ENCODE measurements at regions not wholly inside any gene's neighbourhood (a gene's known extent, or its start where the extent isn't known, plus 50 kb on each side); places are given as distances from the start of the nearest gene placed in this dataset.

- H4K20me1 ChIP-seq (ENCODE audit: insufficient read depth): no peaks in the 10 kb centered on the region
- CTCF ChIA-PET: no interaction called here
- no peaks in the 10 kb centered on the region for H3K9me2 ChIP-seq (ENCODE audit: insufficient read depth)
- DNase-seq (ENCODE audit: low read depth, low spot score) (no peak), ATAC-seq (no peak)
- H3K79me2 ChIP-seq (ENCODE audit: insufficient read depth, low read length): no peaks in the 10 kb centered on the region
- POLR2A ChIA-PET: no interaction called here
- no peak overlapping the region for H3K4me2 ChIP-seq (ENCODE audit: low read length)
- RAD21 ChIA-PET (ENCODE audit: low non-redundant PET in 1 of 2, low total read pairs in 2 of 2, uncharacterized antibody in 2 of 2, unreplicated experiment in 2 of 2): no interaction called here
- no peak overlapping the region for H3K4me3 ChIP-seq (replicated peaks in 1 of 2; ENCODE audit: low read depth in 1 of 2, low read length in 2 of 2)
- H3K27me3 ChIP-seq (ENCODE audit: insufficient read depth, low read length): no peaks in the 10 kb centered on the region
- H3K9ac ChIP-seq (ENCODE audit: low read length): no peak overlapping the region
- BruUV-seq (replicated peaks): no TSS peak
- no peaks in the 10 kb centered on the region for H3K9me3 ChIP-seq (ENCODE audit: control insufficient read depth in 1 of 2, insufficient read depth in 1 of 2, low read depth in 1 of 2, low read length in 2 of 2)
- peaks cover 0 to 6% of the 10 kb centered on the region in 2 experiments; a peak in 1 of 4 replicates for H3K4me1 ChIP-seq (ENCODE audit: control insufficient read depth in 1 of 2, insufficient read depth in 2 of 2, low read length in 2 of 2)
- no peaks in the 10 kb centered on the region for H3K36me3 ChIP-seq (ENCODE audit: control insufficient read depth in 1 of 2, insufficient read depth in 2 of 2, low read length in 2 of 2)
- H3K27ac ChIP-seq (ENCODE audit: low read depth, low read length): no peak overlapping the region
- intact Hi-C loops (cut with micrococcal nuclease): no loop called here
- no peak overlapping the region for H2AFZ ChIP-seq (ENCODE audit: low read depth, low read length, poor library complexity, severe bottlenecking)
- no peak for TF ChIP-seq ZNF274 (IDR thresholded peaks at IDR 0.05; ENCODE audit: low read depth, low read length)
- TF ChIP-seq SRF (IDR thresholded peaks at IDR 0.05; ENCODE audit: low read depth): no peak
- no peak for TF ChIP-seq EZH2phosphoT487 (IDR thresholded peaks at IDR 0.05; ENCODE audit: borderline replicate concordance)
- TF ChIP-seq CBX3 (IDR thresholded peaks at IDR 0.05; ENCODE audit: low read depth): no peak
- no peak for TF ChIP-seq FOSL1 (IDR thresholded peaks at IDR 0.05; ENCODE audit: low read depth)
- no peak for TF ChIP-seq YY1 (IDR thresholded peaks at IDR 0.05; ENCODE audit: extremely low read depth, insufficient replicate concordance, low read depth, low read length)
- TF ChIP-seq MAX (IDR thresholded peaks at IDR 0.05): no peak
- TF ChIP-seq POLR2AphosphoS5 (IDR thresholded peaks at IDR 0.05; ENCODE audit: low read depth, low read length): no peak
- TF ChIP-seq TCF7L2 (IDR thresholded peaks at IDR 0.05; ENCODE audit: borderline replicate concordance, extremely low read depth, insufficient read depth, insufficient read length): no peak
- no peak for TF ChIP-seq ELF1 (IDR thresholded peaks at IDR 0.05; ENCODE audit: borderline replicate concordance, low read depth)
- no peak for TF ChIP-seq RAD21 (IDR thresholded peaks at IDR 0.05; ENCODE audit: low read depth)
- no peak for TF ChIP-seq ATF3 (IDR thresholded peaks at IDR 0.05)
- no peak for TF ChIP-seq EZH2 (IDR thresholded peaks at IDR 0.05)
- no peak for TF ChIP-seq POLR2A (IDR thresholded peaks at IDR 0.05; ENCODE audit: borderline replicate concordance, extremely low read depth, insufficient read depth, insufficient read length)
- TF ChIP-seq, protein P1, sequence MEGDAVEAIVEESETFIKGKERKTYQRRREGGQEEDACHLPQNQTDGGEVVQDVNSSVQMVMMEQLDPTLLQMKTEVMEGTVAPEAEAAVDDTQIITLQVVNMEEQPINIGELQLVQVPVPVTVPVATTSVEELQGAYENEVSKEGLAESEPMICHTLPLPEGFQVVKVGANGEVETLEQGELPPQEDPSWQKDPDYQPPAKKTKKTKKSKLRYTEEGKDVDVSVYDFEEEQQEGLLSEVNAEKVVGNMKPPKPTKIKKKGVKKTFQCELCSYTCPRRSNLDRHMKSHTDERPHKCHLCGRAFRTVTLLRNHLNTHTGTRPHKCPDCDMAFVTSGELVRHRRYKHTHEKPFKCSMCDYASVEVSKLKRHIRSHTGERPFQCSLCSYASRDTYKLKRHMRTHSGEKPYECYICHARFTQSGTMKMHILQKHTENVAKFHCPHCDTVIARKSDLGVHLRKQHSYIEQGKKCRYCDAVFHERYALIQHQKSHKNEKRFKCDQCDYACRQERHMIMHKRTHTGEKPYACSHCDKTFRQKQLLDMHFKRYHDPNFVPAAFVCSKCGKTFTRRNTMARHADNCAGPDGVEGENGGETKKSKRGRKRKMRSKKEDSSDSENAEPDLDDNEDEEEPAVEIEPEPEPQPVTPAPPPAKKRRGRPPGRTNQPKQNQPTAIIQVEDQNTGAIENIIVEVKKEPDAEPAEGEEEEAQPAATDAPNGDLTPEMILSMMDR (IDR thresholded peaks at IDR 0.05 in 2 of 3, conservative IDR thresholded peaks at IDR 0.05 in 1 of 3; ENCODE audit: borderline replicate concordance in 1 of 3, insufficient read depth in 1 of 3, low read depth in 2 of 3, low read length in 2 of 3): no peak
- TF ChIP-seq, protein P2, sequence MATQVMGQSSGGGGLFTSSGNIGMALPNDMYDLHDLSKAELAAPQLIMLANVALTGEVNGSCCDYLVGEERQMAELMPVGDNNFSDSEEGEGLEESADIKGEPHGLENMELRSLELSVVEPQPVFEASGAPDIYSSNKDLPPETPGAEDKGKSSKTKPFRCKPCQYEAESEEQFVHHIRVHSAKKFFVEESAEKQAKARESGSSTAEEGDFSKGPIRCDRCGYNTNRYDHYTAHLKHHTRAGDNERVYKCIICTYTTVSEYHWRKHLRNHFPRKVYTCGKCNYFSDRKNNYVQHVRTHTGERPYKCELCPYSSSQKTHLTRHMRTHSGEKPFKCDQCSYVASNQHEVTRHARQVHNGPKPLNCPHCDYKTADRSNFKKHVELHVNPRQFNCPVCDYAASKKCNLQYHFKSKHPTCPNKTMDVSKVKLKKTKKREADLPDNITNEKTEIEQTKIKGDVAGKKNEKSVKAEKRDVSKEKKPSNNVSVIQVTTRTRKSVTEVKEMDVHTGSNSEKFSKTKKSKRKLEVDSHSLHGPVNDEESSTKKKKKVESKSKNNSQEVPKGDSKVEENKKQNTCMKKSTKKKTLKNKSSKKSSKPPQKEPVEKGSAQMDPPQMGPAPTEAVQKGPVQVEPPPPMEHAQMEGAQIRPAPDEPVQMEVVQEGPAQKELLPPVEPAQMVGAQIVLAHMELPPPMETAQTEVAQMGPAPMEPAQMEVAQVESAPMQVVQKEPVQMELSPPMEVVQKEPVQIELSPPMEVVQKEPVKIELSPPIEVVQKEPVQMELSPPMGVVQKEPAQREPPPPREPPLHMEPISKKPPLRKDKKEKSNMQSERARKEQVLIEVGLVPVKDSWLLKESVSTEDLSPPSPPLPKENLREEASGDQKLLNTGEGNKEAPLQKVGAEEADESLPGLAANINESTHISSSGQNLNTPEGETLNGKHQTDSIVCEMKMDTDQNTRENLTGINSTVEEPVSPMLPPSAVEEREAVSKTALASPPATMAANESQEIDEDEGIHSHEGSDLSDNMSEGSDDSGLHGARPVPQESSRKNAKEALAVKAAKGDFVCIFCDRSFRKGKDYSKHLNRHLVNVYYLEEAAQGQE (IDR thresholded peaks at IDR 0.05; ENCODE audit: low read depth): no peak
- TF ChIP-seq CEBPB (IDR thresholded peaks at IDR 0.05; ENCODE audit: low read depth): no peak
- no peak for TF ChIP-seq JUND (IDR thresholded peaks at IDR 0.05)
- no peak for TF ChIP-seq ZBTB33 (IDR thresholded peaks at IDR 0.05; ENCODE audit: extremely low read depth, insufficient replicate concordance, low read length)
- no peak for TF ChIP-seq SP1 (IDR thresholded peaks at IDR 0.05; ENCODE audit: low read depth)
These were observed 367.6 kb downstream of the ENC1 start for GRCh38 chr5:74272831-74273451.
